Brain microvascular endothelial cell (primary cell): ENCODE measurements at regions not wholly inside any gene's neighbourhood (a gene's known extent, or its start where the extent isn't known, plus 50 kb on each side); places are given as distances from the start of the nearest gene placed in this dataset.

Experiments
- DNase-seq: peaks from one replicate; pipeline ENCODE4 v3.0.0-alpha.2; 2020
- H3K27ac ChIP-seq: fragments of 250-450 bp; sonication (Bioruptor Pico); 2 replicates; pipeline ENCODE4 v1.5.1; 2020; ENCODE audit warnings: mild to moderate bottlenecking, moderate library complexity
- H3K27me3 ChIP-seq: fragments of 250-450 bp; sonication (Bioruptor Pico); replicated peaks from 2 replicates; pipeline ENCODE4 v1.5.1; 2020; ENCODE audit warnings: mild to moderate bottlenecking
- H3K36me3 ChIP-seq: fragments of 250-450 bp; sonication (Bioruptor Pico); replicated peaks from 2 replicates; pipeline ENCODE4 v1.5.1; 2020; ENCODE audit warnings: mild to moderate bottlenecking
- H3K4me3 ChIP-seq: 2 replicates; pipeline ENCODE4 v1.5.1; 2011; ENCODE audit warnings: low read depth, mild to moderate bottlenecking, control low read depth, low read length, moderate library complexity
- in situ Hi-C: cut with HindIII; loops from 2 replicates; pipeline ENCODE4 v1.10.0; 2017; ENCODE audit warnings: low sequenced_read_pairs, low pct_ligation_motif_present
- TF ChIP-seq, protein P1 (sequence below): IDR thresholded peaks from 2 replicates; pipeline ENCODE4 v1.5.1; 2011; ENCODE audit warnings: low read depth, mild to moderate bottlenecking, moderate library complexity, low read length, control low read depth, inconsistent platforms; ENCODE audit errors: missing control alignments

DNA sequence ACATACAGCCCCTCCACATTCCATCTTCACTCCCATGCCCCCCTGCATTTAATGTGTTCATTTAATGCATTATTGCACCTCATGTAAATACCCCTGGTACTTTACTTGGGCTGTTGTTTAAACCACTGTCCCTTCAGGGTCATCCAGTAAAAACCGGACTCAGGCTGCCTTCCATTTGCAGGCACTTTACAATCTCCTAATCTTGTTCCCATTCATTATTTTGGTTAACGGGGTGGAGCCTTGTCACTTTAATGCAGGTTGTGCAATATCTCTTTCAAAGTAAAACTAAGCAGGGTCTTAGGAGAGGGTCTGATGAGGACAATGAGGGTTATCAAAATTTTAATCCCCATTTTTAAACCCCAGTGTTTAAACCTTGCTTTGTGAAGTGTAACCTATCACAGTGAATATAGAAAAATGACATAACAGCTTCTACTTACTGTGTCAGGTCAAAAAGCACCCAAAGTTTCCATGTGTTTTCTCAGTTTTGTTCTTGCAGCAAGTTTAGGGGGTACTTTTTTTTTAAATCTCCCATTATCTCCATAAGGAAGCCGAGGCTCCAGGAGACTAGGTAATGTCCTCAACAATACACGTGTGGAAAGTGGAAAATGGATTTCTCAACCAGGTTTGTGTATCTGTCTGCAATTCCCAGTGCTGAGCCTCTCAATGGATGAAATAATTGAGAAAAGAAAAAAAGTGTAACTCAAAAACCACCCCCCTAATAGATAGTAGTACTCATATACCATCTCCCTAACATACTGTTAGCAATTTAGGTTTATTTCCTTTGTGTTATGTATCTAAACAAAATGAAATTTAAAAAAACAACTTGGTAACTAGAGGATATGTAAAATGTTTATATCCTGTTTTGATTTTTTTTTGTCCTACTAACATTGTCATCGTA, 54.2 kb upstream of the SPRY4 start:
- DNase-seq: no peak
- Histone ChIP-seq H3K27me3 (no peaks in the 10 kb centered on the region), H3K27ac (no peak overlapping the region), H3K36me3 (no peaks in the 10 kb centered on the region), H3K4me3 (no peak overlapping the region)
- TF ChIP-seq, protein P1, sequence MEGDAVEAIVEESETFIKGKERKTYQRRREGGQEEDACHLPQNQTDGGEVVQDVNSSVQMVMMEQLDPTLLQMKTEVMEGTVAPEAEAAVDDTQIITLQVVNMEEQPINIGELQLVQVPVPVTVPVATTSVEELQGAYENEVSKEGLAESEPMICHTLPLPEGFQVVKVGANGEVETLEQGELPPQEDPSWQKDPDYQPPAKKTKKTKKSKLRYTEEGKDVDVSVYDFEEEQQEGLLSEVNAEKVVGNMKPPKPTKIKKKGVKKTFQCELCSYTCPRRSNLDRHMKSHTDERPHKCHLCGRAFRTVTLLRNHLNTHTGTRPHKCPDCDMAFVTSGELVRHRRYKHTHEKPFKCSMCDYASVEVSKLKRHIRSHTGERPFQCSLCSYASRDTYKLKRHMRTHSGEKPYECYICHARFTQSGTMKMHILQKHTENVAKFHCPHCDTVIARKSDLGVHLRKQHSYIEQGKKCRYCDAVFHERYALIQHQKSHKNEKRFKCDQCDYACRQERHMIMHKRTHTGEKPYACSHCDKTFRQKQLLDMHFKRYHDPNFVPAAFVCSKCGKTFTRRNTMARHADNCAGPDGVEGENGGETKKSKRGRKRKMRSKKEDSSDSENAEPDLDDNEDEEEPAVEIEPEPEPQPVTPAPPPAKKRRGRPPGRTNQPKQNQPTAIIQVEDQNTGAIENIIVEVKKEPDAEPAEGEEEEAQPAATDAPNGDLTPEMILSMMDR: no peak
- in situ Hi-C loops: no loop called here

DNA sequence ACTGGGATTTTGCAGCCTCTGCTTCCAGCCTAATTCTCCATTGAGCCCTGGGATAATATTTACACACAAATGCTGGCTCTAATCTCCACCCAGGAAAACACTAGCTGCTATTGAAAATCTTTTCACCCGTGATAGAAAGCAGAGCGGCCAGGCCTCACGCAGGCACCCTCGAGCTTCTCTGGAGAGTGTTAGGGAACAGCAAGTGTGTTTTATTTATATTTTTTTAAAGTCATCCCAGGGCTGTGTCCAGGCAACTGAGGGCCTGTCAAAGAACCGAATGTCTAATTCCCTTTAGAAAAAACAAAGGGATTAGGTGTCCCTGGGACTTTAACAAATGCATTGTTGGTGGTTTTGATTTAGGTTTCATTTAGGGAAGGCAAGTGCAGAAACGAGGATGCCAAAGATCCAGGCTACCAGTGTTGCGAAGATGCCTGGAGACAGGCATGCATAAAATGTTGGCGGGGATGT, 51.2 kb upstream of the SPRY4 start:
- no peaks in the 10 kb centered on the region for H3K27me3 ChIP-seq
- H3K36me3 ChIP-seq: no peaks in the 10 kb centered on the region
- in situ Hi-C loops: no loop called here
- DNase-seq: no peak
- no peak overlapping the region for H3K27ac ChIP-seq
- no peak overlapping the region for H3K4me3 ChIP-seq
- TF ChIP-seq, protein P1: no peak
